Sigmoid colon (tissue), 4 donors: ENCODE measurements at regions not wholly inside any gene's neighbourhood (a gene's known extent, or its start where the extent isn't known, plus 50 kb on each side); places are given as distances from the start of the nearest gene placed in this dataset.

Experiments used
- CTCF ChIP-seq, 4 experiments: fragments of 450-650 bp in 3 of 4; fragments of 200-600 bp in 1 of 4; IDR thresholded peaks; one replicate each; pipeline ENCODE4 v1.5.1; 2016 to 2019; ENCODE audit warnings: antibody characterized with exemption in 4 of 4, mild to moderate bottlenecking in 3 of 4, moderate library complexity in 2 of 4
- EP300 ChIP-seq, 4 donors: sonication (generic); formaldehyde crosslinking; IDR thresholded peaks; one replicate each; pipeline ENCODE4 v1.6.1; 2017; ENCODE audit warnings: antibody characterized with exemption in 4 of 4

GRCh38 chr3:147740928-147741327, 331.8 kb downstream of the ZIC1 start:
- TF ChIP-seq CTCF (IDR thresholded peaks at IDR 0.05) (no peak), EP300 (IDR thresholded peaks at IDR 0.05) (no peak)
